Suprapubic skin (tissue), 3 donors: ENCODE measurements at regions not wholly inside any gene's neighbourhood (a gene's known extent, or its start where the extent isn't known, plus 50 kb on each side); places are given as distances from the start of the nearest gene placed in this dataset.

ENCODE experiments used
- CTCF ChIP-seq, 2 donors: fragments of 200-600 bp in 1 of 2; fragments of 450-650 bp in 1 of 2; sonication (generic) in 1 of 2; IDR thresholded peaks; one replicate each; pipeline ENCODE4 v1.5.1; 2016 to 2019; ENCODE audit warnings: antibody characterized with exemption in 2 of 2, mild to moderate bottlenecking in 1 of 2, moderate library complexity in 1 of 2
- POLR2A ChIP-seq, 2 donors: fragments of 450-650 bp; IDR thresholded peaks; one replicate each; pipeline ENCODE4 v1.6.1; 2017; ENCODE audit warnings: antibody characterized with exemption in 2 of 2, mild to moderate bottlenecking in 2 of 2, moderate library complexity in 2 of 2

DNA sequence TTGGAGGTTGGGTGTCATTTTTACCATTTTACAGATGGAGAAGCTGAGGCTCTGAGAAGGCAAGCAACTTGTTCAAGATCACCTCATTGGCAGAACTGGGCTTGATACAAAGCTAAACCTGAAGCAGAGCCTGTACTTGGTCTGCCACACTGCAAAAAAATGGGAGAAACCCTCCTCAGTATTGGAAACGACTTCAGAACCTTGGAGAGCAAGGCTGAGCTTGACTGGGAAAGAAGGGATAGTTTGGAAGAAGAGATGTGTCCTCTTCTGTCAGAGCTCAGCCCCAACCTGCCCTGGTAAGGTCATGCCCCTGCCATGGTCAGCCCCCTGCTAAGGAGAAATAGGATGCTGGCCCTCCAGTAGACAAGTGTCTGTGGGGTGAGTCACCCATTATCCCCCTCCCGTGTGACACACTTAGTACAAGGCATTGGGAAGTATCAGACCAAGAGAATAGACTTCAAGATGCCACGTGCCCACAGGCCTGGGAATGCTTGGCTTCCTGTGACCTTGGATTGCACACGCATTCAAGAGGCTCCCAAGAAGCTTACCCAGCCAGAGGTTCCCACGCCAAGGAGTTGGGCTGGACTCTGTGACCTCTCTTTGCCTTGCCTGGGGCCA lies 56.2 kb upstream of the SMNDC1 start:
- TF ChIP-seq CTCF (IDR thresholded peaks at IDR 0.05) (no peak), POLR2A (IDR thresholded peaks at IDR 0.05) (no peak)
